ENCODE measurements at regions not wholly inside any gene's neighbourhood (a gene's known extent, or its start where the extent isn't known, plus 50 kb on each side); places are given as distances from the start of the nearest gene placed in this dataset.

GRCh38 chr20:17868700-17869231 lies 99.8 kb downstream of the SNX5 start:
- no peak overlapping the region for H3K18ac ChIP-seq (ENCODE audit: low read length)
- H2BK5ac ChIP-seq (ENCODE audit: low read depth, low read length, poor library complexity) = no peak overlapping the region
- no peak overlapping the region for H2AFZ ChIP-seq (ENCODE audit: insufficient read depth, low read length, poor library complexity)
- no peak overlapping the region for H3K4ac ChIP-seq (ENCODE audit: low read depth, low read length)
- H4K12ac ChIP-seq (ENCODE audit: low read depth, low read length) = no peak overlapping the region
- WGBS (ENCODE audit: extremely low coverage, insufficient coverage, insufficient read length) = no CpG with 5 or more reads among the region's 4 CpGs
- no peaks in the 10 kb centered on the region for H3K79me2 ChIP-seq (ENCODE audit: control insufficient read depth, insufficient read depth, low read length, poor library complexity)
- H3K14ac ChIP-seq (ENCODE audit: low read length) = no peak overlapping the region
- H2BK12ac ChIP-seq (ENCODE audit: low read length) = no peak overlapping the region
- H2BK120ac ChIP-seq (ENCODE audit: insufficient read depth, low read length, poor library complexity) = no peak overlapping the region
- no peaks in the 10 kb centered on the region for H3K9me3 ChIP-seq (ENCODE audit: insufficient read depth, low read depth, low read length)
- no peak overlapping the region for H3K4me3 ChIP-seq (ENCODE audit: low read depth, low read length)
- no peak overlapping the region for H3K9ac ChIP-seq (ENCODE audit: low read length)
- H3K79me1 ChIP-seq (ENCODE audit: low read length) = no peaks in the 10 kb centered on the region
- H4K8ac ChIP-seq (ENCODE audit: low read depth, low read length) = no peak overlapping the region
- H3K4me1 ChIP-seq (ENCODE audit: control insufficient read depth in 1 of 2, insufficient read depth in 2 of 2, low read length in 2 of 2) = no peaks in the 10 kb centered on the region
- H3K27ac ChIP-seq (ENCODE audit: low read depth, low read length) = no peak overlapping the region
- H3K27me3 ChIP-seq (ENCODE audit: insufficient read depth, low read length) = no peaks in the 10 kb centered on the region
- no peak for DNase-seq
- H3K36me3 ChIP-seq (ENCODE audit: control insufficient read depth in 1 of 2, insufficient read depth in 2 of 2, low read length in 2 of 2) = no peaks in the 10 kb centered on the region
- no peak overlapping the region for H2AK5ac ChIP-seq (ENCODE audit: low read length)
- H3K4me2 ChIP-seq (ENCODE audit: low read length) = no peak overlapping the region
- no peak overlapping the region for H4K91ac ChIP-seq (ENCODE audit: low read depth, low read length)
- H3K23ac ChIP-seq (ENCODE audit: low read length) = no peak overlapping the region

DNA sequence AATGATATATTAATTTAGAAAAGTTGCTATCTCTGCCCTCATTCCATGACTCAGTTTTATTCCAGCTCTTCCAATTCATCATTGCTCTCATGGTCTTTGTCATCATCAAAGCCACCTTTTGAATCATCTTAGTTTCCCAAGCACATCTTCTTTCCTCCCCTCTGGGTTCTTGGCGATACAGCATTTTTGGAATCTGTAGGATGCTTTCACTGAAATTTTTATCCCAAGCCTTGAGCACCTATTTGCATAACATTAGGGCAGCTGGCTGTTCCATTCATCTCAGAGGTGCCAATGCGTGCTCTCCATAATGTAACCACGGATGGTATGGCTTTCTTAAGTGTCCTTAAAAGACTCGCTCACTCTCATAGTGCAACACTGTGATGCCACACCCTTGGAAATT lies 100.4 kb downstream of the SNX5 start:
- H3K14ac ChIP-seq (ENCODE audit: low read length) = no peak overlapping the region
- no peaks in the 10 kb centered on the region for H3K27me3 ChIP-seq (ENCODE audit: insufficient read depth, low read length)
- no peak overlapping the region for H2BK12ac ChIP-seq (ENCODE audit: low read length)
- no peak overlapping the region for H4K91ac ChIP-seq (ENCODE audit: low read depth, low read length)
- H3K27ac ChIP-seq (ENCODE audit: low read depth, low read length) = no peak overlapping the region
- no peaks in the 10 kb centered on the region for H3K79me1 ChIP-seq (ENCODE audit: low read length)
- H2BK120ac ChIP-seq (ENCODE audit: insufficient read depth, low read length, poor library complexity) = no peak overlapping the region
- no peak overlapping the region for H4K12ac ChIP-seq (ENCODE audit: low read depth, low read length)
- no peaks in the 10 kb centered on the region for H3K9me3 ChIP-seq (ENCODE audit: insufficient read depth, low read depth, low read length)
- no peak overlapping the region for H3K4me3 ChIP-seq (ENCODE audit: low read depth, low read length)
- DNase-seq = peak in 1 of 2 donors; percentile 60
- H3K23ac ChIP-seq (ENCODE audit: low read length) = no peak overlapping the region
- H2AFZ ChIP-seq (ENCODE audit: insufficient read depth, low read length, poor library complexity) = no peak overlapping the region
- H3K36me3 ChIP-seq (ENCODE audit: control insufficient read depth in 1 of 2, insufficient read depth in 2 of 2, low read length in 2 of 2) = no peaks in the 10 kb centered on the region
- no peak overlapping the region for H2BK5ac ChIP-seq (ENCODE audit: low read depth, low read length, poor library complexity)
- no CpG with 5 or more reads among the region's 4 CpGs for WGBS (ENCODE audit: extremely low coverage, insufficient coverage, insufficient read length)
- no peak overlapping the region for H3K4me2 ChIP-seq (ENCODE audit: low read length)
- no peak overlapping the region for H3K9ac ChIP-seq (ENCODE audit: low read length)
- no peak overlapping the region for H3K4ac ChIP-seq (ENCODE audit: low read depth, low read length)
- no peaks in the 10 kb centered on the region for H3K4me1 ChIP-seq (ENCODE audit: control insufficient read depth in 1 of 2, insufficient read depth in 2 of 2, low read length in 2 of 2)
- no peak overlapping the region for H3K18ac ChIP-seq (ENCODE audit: low read length)
- H2AK5ac ChIP-seq (ENCODE audit: low read length) = no peak overlapping the region
- H3K79me2 ChIP-seq (ENCODE audit: control insufficient read depth, insufficient read depth, low read length, poor library complexity) = no peaks in the 10 kb centered on the region
- no peak overlapping the region for H4K8ac ChIP-seq (ENCODE audit: low read depth, low read length)

DNA sequence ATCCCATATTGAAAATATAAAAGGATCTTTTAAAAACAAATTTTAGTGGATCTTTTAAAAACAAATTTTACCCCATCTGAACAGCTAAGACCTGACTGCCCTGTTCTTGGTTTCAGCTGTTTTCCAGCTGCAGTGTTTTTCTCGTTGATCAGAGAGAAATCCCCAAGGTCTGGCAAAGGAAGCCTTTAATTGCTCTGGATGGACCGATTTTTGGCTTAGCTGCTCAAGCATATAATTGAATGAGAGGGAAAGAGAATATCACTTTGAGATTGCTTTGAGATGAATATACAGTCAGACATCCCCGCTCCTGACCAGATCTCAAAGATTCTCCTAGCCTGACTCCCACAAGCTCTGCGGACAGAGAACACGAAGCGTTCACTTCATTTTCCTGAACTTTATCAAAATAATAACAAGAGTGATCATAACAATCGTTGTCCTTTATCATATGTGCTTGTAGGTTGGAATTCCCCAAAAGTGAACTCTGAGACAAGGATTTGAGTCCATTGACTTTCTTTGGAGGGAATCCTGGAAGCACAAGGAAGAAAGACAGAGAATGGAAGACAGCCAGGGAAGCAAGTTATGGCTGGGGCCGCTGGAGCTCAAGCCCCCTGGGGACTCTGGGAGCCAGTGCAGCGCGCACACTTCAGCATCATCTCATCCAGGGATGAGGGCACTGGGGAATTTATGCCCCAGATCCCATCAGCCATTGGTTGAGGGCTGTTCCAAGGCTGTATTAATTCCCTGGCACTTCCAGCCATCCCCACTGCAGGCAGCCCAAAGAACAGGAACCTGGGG lies 101.3 kb downstream of the SNX5 start:
- WGBS (ENCODE audit: extremely low coverage, insufficient coverage, insufficient read length) = no CpG with 5 or more reads among the region's 10 CpGs
- H3K4me3 ChIP-seq (ENCODE audit: low read depth, low read length) = no peak overlapping the region
- H4K8ac ChIP-seq (ENCODE audit: low read depth, low read length) = no peak overlapping the region
- H2AFZ ChIP-seq (ENCODE audit: insufficient read depth, low read length, poor library complexity) = no peak overlapping the region
- H3K4me2 ChIP-seq (ENCODE audit: low read length) = no peak overlapping the region
- H3K18ac ChIP-seq (ENCODE audit: low read length) = no peak overlapping the region
- no peak overlapping the region for H3K23ac ChIP-seq (ENCODE audit: low read length)
- H3K36me3 ChIP-seq (ENCODE audit: control insufficient read depth in 1 of 2, insufficient read depth in 2 of 2, low read length in 2 of 2) = no peaks in the 10 kb centered on the region
- H2BK5ac ChIP-seq (ENCODE audit: low read depth, low read length, poor library complexity) = no peak overlapping the region
- no peaks in the 10 kb centered on the region for H3K9me3 ChIP-seq (ENCODE audit: insufficient read depth, low read depth, low read length)
- H3K27me3 ChIP-seq (ENCODE audit: insufficient read depth, low read length) = no peaks in the 10 kb centered on the region
- H3K27ac ChIP-seq (ENCODE audit: low read depth, low read length) = no peak overlapping the region
- no peak overlapping the region for H3K4ac ChIP-seq (ENCODE audit: low read depth, low read length)
- DNase-seq = no peak
- H4K91ac ChIP-seq (ENCODE audit: low read depth, low read length) = no peak overlapping the region
- no peaks in the 10 kb centered on the region for H3K79me1 ChIP-seq (ENCODE audit: low read length)
- H3K14ac ChIP-seq (ENCODE audit: low read length) = no peak overlapping the region
- H2BK12ac ChIP-seq (ENCODE audit: low read length) = no peak overlapping the region
- no peak overlapping the region for H2AK5ac ChIP-seq (ENCODE audit: low read length)
- no peak overlapping the region for H3K9ac ChIP-seq (ENCODE audit: low read length)
- H3K4me1 ChIP-seq (ENCODE audit: control insufficient read depth in 1 of 2, insufficient read depth in 2 of 2, low read length in 2 of 2) = no peaks in the 10 kb centered on the region
- no peak overlapping the region for H4K12ac ChIP-seq (ENCODE audit: low read depth, low read length)
- no peak overlapping the region for H2BK120ac ChIP-seq (ENCODE audit: insufficient read depth, low read length, poor library complexity)
- no peaks in the 10 kb centered on the region for H3K79me2 ChIP-seq (ENCODE audit: control insufficient read depth, insufficient read depth, low read length, poor library complexity)

DNA sequence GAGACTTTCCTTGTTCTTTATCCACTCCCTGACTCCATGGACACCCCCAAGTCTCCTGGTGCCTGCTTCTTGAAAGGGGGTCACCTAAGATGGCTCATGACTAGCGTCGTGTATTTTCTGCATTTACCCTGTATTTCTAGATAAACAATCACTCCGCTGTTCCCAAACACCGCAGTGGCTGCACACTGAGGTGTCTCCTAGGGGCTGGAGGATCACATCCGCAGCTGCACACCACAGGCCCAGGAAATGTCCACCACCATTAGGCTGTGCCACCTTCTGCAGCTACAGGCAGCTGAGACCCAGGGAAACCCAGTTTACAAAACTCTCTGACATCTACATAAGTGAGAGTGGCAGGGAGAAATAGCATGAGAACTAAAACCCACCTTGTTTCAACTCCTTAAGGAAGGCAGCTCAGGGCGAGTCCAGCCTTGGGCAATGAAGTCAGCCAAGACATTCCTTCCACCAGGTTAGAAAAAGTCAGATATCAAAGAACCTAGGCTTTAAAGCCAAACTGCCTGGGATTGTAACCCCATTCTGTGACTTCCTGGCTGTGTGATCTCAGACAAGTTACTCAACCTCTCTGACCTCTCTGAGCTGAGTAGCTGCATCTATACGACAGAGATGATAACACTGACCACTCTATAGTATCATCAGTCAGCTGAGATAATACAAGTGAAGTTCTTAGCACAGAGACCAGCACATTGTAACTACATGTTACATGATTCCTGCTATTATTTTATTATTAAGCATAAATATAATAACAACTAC lies 102.2 kb downstream of the SNX5 start:
- H4K8ac ChIP-seq (ENCODE audit: low read depth, low read length) = no peak overlapping the region
- no peak overlapping the region for H3K27ac ChIP-seq (ENCODE audit: low read depth, low read length)
- H2AFZ ChIP-seq (ENCODE audit: insufficient read depth, low read length, poor library complexity) = no peak overlapping the region
- H4K12ac ChIP-seq (ENCODE audit: low read depth, low read length) = no peak overlapping the region
- H3K4ac ChIP-seq (ENCODE audit: low read depth, low read length) = no peak overlapping the region
- no peak overlapping the region for H3K9ac ChIP-seq (ENCODE audit: low read length)
- no peaks in the 10 kb centered on the region for H3K27me3 ChIP-seq (ENCODE audit: insufficient read depth, low read length)
- H2BK120ac ChIP-seq (ENCODE audit: insufficient read depth, low read length, poor library complexity) = no peak overlapping the region
- H2BK5ac ChIP-seq (ENCODE audit: low read depth, low read length, poor library complexity) = no peak overlapping the region
- H3K36me3 ChIP-seq (ENCODE audit: control insufficient read depth in 1 of 2, insufficient read depth in 2 of 2, low read length in 2 of 2) = no peaks in the 10 kb centered on the region
- no CpG with 5 or more reads among the region's 7 CpGs for WGBS (ENCODE audit: extremely low coverage, insufficient coverage, insufficient read length)
- H3K23ac ChIP-seq (ENCODE audit: low read length) = no peak overlapping the region
- peak; percentile 14 to 55 for DNase-seq
- no peaks in the 10 kb centered on the region for H3K4me1 ChIP-seq (ENCODE audit: control insufficient read depth in 1 of 2, insufficient read depth in 2 of 2, low read length in 2 of 2)
- H3K79me2 ChIP-seq (ENCODE audit: control insufficient read depth, insufficient read depth, low read length, poor library complexity) = no peaks in the 10 kb centered on the region
- H3K79me1 ChIP-seq (ENCODE audit: low read length) = no peaks in the 10 kb centered on the region
- no peak overlapping the region for H3K14ac ChIP-seq (ENCODE audit: low read length)
- H3K9me3 ChIP-seq (ENCODE audit: insufficient read depth, low read depth, low read length) = no peaks in the 10 kb centered on the region
- H4K91ac ChIP-seq (ENCODE audit: low read depth, low read length) = no peak overlapping the region
- H2AK5ac ChIP-seq (ENCODE audit: low read length) = no peak overlapping the region
- H3K4me3 ChIP-seq (ENCODE audit: low read depth, low read length) = no peak overlapping the region
- H3K18ac ChIP-seq (ENCODE audit: low read length) = no peak overlapping the region
- no peak overlapping the region for H2BK12ac ChIP-seq (ENCODE audit: low read length)
- no peak overlapping the region for H3K4me2 ChIP-seq (ENCODE audit: low read length)

Measured in trophoblast cell (in vitro differentiated cells and primary cell).